22Rv1 (cell line): ENCODE measurements at regions not wholly inside any gene's neighbourhood (a gene's known extent, or its start where the extent isn't known, plus 50 kb on each side); places are given as distances from the start of the nearest gene placed in this dataset.

Experiments used
- ZFX ChIP-seq: fragments of 450-650 bp; IDR thresholded peaks from 2 replicates; pipeline ENCODE4 v1.6.1; 2017; ENCODE audit warnings: antibody characterized with exemption, borderline replicate concordance
- TF ChIP-seq, protein P1 (sequence below): fragments of 450-650 bp; IDR thresholded peaks from 2 replicates; pipeline ENCODE4 v1.5.1; 2017; ENCODE audit warnings: mild to moderate bottlenecking

DNA sequence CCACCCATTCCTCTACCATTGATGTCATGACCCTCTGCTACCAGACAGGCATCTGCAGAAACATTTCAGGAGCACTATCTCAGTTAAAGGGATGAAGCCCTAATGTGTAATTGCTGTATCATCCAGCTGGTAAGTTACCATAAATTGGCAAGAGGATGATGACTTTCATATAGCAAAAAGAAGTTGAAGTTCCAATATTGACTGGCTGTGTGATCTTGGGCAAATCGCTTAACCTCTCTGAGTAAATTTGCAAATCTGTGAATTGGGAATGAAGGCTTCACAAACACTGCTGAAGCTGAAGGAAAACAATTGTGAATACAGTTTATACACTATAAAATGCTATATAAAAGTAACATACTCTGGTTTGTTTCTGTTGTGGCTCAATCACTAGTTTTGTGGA, 89.5 kb upstream of the PHACTR1 start:
- TF ChIP-seq, protein P1, sequence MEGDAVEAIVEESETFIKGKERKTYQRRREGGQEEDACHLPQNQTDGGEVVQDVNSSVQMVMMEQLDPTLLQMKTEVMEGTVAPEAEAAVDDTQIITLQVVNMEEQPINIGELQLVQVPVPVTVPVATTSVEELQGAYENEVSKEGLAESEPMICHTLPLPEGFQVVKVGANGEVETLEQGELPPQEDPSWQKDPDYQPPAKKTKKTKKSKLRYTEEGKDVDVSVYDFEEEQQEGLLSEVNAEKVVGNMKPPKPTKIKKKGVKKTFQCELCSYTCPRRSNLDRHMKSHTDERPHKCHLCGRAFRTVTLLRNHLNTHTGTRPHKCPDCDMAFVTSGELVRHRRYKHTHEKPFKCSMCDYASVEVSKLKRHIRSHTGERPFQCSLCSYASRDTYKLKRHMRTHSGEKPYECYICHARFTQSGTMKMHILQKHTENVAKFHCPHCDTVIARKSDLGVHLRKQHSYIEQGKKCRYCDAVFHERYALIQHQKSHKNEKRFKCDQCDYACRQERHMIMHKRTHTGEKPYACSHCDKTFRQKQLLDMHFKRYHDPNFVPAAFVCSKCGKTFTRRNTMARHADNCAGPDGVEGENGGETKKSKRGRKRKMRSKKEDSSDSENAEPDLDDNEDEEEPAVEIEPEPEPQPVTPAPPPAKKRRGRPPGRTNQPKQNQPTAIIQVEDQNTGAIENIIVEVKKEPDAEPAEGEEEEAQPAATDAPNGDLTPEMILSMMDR = no peak
- no peak for TF ChIP-seq ZFX
